Panc1 (cell line): ENCODE measurements at regions not wholly inside any gene's neighbourhood (a gene's known extent, or its start where the extent isn't known, plus 50 kb on each side); places are given as distances from the start of the nearest gene placed in this dataset.
"Not testable (repeated sequence)": the region's sequence is repeated elsewhere in the genome, so short reads cannot be mapped to it uniquely, and the experiment has no call there.

Experiments used
- POLR2AphosphoS5 ChIP-seq: IDR thresholded peaks from 2 replicates; pipeline ENCODE4 v1.6.1; 2012; ENCODE audit warnings: mild to moderate bottlenecking, low read depth, low read length, moderate library complexity
- SIN3A ChIP-seq: IDR thresholded peaks from 2 replicates; pipeline ENCODE4 v1.6.1; 2012; ENCODE audit warnings: low read depth, mild to moderate bottlenecking, low read length, moderate library complexity, borderline replicate concordance; ENCODE audit not compliant: insufficient read depth
- TCF7L2 ChIP-seq: IDR thresholded peaks from 2 replicates; pipeline ENCODE4 v1.6.1; 2011; ENCODE audit warnings: mild to moderate bottlenecking, low read depth, low read length, inconsistent platforms
- TF ChIP-seq, protein P1 (sequence below): fragments of 450-650 bp; IDR thresholded peaks from 2 replicates; pipeline ENCODE4 v1.5.1; 2017; ENCODE audit warnings: mild to moderate bottlenecking

GRCh38 chr2:91518361-91518981 is 2827.0 kb downstream of the RPIA start:
- TF ChIP-seq SIN3A, POLR2AphosphoS5, TCF7L2: not testable (repeated sequence)
- TF ChIP-seq, protein P1, sequence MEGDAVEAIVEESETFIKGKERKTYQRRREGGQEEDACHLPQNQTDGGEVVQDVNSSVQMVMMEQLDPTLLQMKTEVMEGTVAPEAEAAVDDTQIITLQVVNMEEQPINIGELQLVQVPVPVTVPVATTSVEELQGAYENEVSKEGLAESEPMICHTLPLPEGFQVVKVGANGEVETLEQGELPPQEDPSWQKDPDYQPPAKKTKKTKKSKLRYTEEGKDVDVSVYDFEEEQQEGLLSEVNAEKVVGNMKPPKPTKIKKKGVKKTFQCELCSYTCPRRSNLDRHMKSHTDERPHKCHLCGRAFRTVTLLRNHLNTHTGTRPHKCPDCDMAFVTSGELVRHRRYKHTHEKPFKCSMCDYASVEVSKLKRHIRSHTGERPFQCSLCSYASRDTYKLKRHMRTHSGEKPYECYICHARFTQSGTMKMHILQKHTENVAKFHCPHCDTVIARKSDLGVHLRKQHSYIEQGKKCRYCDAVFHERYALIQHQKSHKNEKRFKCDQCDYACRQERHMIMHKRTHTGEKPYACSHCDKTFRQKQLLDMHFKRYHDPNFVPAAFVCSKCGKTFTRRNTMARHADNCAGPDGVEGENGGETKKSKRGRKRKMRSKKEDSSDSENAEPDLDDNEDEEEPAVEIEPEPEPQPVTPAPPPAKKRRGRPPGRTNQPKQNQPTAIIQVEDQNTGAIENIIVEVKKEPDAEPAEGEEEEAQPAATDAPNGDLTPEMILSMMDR: not testable (repeated sequence)
